ENCODE measurements at regions not wholly inside any gene's neighbourhood (a gene's known extent, or its start where the extent isn't known, plus 50 kb on each side); places are given as distances from the start of the nearest gene placed in this dataset.
A peak's percentile ranks its signal among the peaks of the same experiment; 100 is the strongest.
"Not testable (repeated sequence)": the region's sequence is repeated elsewhere in the genome, so short reads cannot be mapped to it uniquely, and the experiment has no call there.

- no peaks in the 10 kb centered on the region for H3K9me3 ChIP-seq
- no peak for DNase-seq
- no peaks in the 10 kb centered on the region for H3K27me3 ChIP-seq
These were observed 121.0 kb upstream of the XPO1 start for GRCh38 chr2:61658841-61659780.

GRCh38 chr2:61649946-61650345 lies 111.8 kb upstream of the XPO1 start:
- DNase-seq, H3K4me3 ChIP-seq, H3K27me3 ChIP-seq, H3K36me3 ChIP-seq: not testable (repeated sequence)
- peaks cover 27% of the 10 kb centered on the region for H3K9me3 ChIP-seq

More at GRCh38 chr2:61658841-61659780, 121.0 kb upstream of the XPO1 start:
- H3K36me3 ChIP-seq = no peaks in the 10 kb centered on the region
- H3K4me3 ChIP-seq = no peak overlapping the region

- Histone ChIP-seq H3K9me3 (peaks cover 27% of the 10 kb centered on the region), H3K4me3 (no peak overlapping the region), H3K36me3 (no peaks in the 10 kb centered on the region), H3K27me3 (no peaks in the 10 kb centered on the region)
- DNase-seq = no peak
These were observed 110.9 kb upstream of the XPO1 start for GRCh38 chr2:61649021-61649420.

GRCh38 chr2:61647044-61647443 lies 108.9 kb upstream of the XPO1 start:
- Histone ChIP-seq H3K27me3 (no peaks in the 10 kb centered on the region), H3K36me3 (no peaks in the 10 kb centered on the region), H3K4me3 (no peak overlapping the region), H3K9me3 (peaks cover 27% of the 10 kb centered on the region)
- peak; percentile 33 for DNase-seq

- H3K36me3 ChIP-seq = no peaks in the 10 kb centered on the region
- no peaks in the 10 kb centered on the region for H3K27me3 ChIP-seq
- no peak for DNase-seq
- H3K4me3 ChIP-seq = no peak overlapping the region
- peaks cover 27% of the 10 kb centered on the region for H3K9me3 ChIP-seq
These were observed 107.8 kb upstream of the XPO1 start for GRCh38 chr2:61645911-61646310.

GRCh38 chr2:61643153-61643552 lies 105.0 kb upstream of the XPO1 start:
- H3K9me3 ChIP-seq = peaks cover 17% of the 10 kb centered on the region
- not testable (repeated sequence) for H3K36me3 ChIP-seq, H3K4me3 ChIP-seq, DNase-seq, H3K27me3 ChIP-seq

GRCh38 chr2:61640406-61640805 lies 102.2 kb upstream of the XPO1 start:
- Histone ChIP-seq H3K9me3 (no peaks in the 10 kb centered on the region), H3K27me3 (no peaks in the 10 kb centered on the region), H3K36me3 (no peaks in the 10 kb centered on the region), H3K4me3 (no peak overlapping the region)
- DNase-seq = no peak

- no peak for DNase-seq
- Histone ChIP-seq H3K4me3 (no peak overlapping the region), H3K36me3 (no peaks in the 10 kb centered on the region), H3K9me3 (no peaks in the 10 kb centered on the region), H3K27me3 (no peaks in the 10 kb centered on the region)
These were observed 101.6 kb upstream of the XPO1 start for GRCh38 chr2:61639721-61640120.

- DNase-seq = no peak
- Histone ChIP-seq H3K36me3 (no peaks in the 10 kb centered on the region), H3K27me3 (no peaks in the 10 kb centered on the region), H3K9me3 (no peaks in the 10 kb centered on the region), H3K4me3 (no peak overlapping the region)
These were observed 98.5 kb upstream of the XPO1 start for GRCh38 chr2:61636686-61637085.

GRCh38 chr2:61634512-61634911 lies 96.4 kb upstream of the XPO1 start:
- H3K27me3 ChIP-seq = no peaks in the 10 kb centered on the region
- no peaks in the 10 kb centered on the region for H3K9me3 ChIP-seq
- H3K4me3 ChIP-seq = no peak overlapping the region
- no peaks in the 10 kb centered on the region for H3K36me3 ChIP-seq
- no peak for DNase-seq

- no peaks in the 10 kb centered on the region for H3K36me3 ChIP-seq
- H3K27me3 ChIP-seq = no peaks in the 10 kb centered on the region
- H3K4me3 ChIP-seq = no peak overlapping the region
- no peak for DNase-seq
- H3K9me3 ChIP-seq = no peaks in the 10 kb centered on the region
These were observed 95.1 kb upstream of the XPO1 start for GRCh38 chr2:61633250-61633649.

GRCh38 chr2:61632276-61633169 lies 94.4 kb upstream of the XPO1 start:
- Histone ChIP-seq H3K27me3 (no peaks in the 10 kb centered on the region), H3K36me3 (no peaks in the 10 kb centered on the region), H3K9me3 (no peaks in the 10 kb centered on the region), H3K4me3 (no peak overlapping the region)
- no peak for DNase-seq

- H3K4me3 ChIP-seq = no peak overlapping the region
- no peaks in the 10 kb centered on the region for H3K36me3 ChIP-seq
- DNase-seq = no peak
- no peaks in the 10 kb centered on the region for H3K9me3 ChIP-seq
- no peaks in the 10 kb centered on the region for H3K27me3 ChIP-seq
These were observed 93.2 kb upstream of the XPO1 start for GRCh38 chr2:61631321-61631720.

GRCh38 chr2:61626827-61627226 lies 88.7 kb upstream of the XPO1 start:
- Histone ChIP-seq H3K36me3 (no peaks in the 10 kb centered on the region), H3K9me3 (no peaks in the 10 kb centered on the region), H3K27me3 (no peaks in the 10 kb centered on the region), H3K4me3 (no peak overlapping the region)
- DNase-seq = peak; percentile 4

- no peak overlapping the region for H3K4me3 ChIP-seq
- H3K9me3 ChIP-seq = no peaks in the 10 kb centered on the region
- no peak for DNase-seq
- H3K36me3 ChIP-seq = no peaks in the 10 kb centered on the region
- H3K27me3 ChIP-seq = no peaks in the 10 kb centered on the region
These were observed 85.6 kb upstream of the XPO1 start for GRCh38 chr2:61623747-61624146.

- Histone ChIP-seq H3K4me3 (no peak overlapping the region), H3K27me3 (no peaks in the 10 kb centered on the region), H3K9me3 (no peaks in the 10 kb centered on the region), H3K36me3 (no peaks in the 10 kb centered on the region)
- peak; percentile 77 for DNase-seq
These were observed 82.3 kb upstream of the XPO1 start for GRCh38 chr2:61620244-61621159.
